HEK293T (cell line): ENCODE measurements at regions not wholly inside any gene's neighbourhood (a gene's known extent, or its start where the extent isn't known, plus 50 kb on each side); places are given as distances from the start of the nearest gene placed in this dataset.
"Not testable (repeated sequence)": the region's sequence is repeated elsewhere in the genome, so short reads cannot be mapped to it uniquely, and the experiment has no call there.

Source experiments
- CTCF ChIA-PET: fragments of 350-600 bp; formaldehyde crosslinking; extraction: SDS; loops from one replicate; lab custom pipeline; 2021; ENCODE audit warnings: antibody characterized with exemption, inconsistent platforms; lab: Yijun Ruan, JAX
- POLR2A ChIA-PET: fragments of 350-600 bp; formaldehyde crosslinking; extraction: SDS; loops from one replicate; lab custom pipeline; 2020; ENCODE audit warnings: antibody characterized with exemption, inconsistent platforms; lab: Yijun Ruan, JAX
- DNase-seq: peaks from one replicate; pipeline ENCODE4 v3.0.0; 2012; ENCODE audit warnings: mixed read lengths; ENCODE audit errors: extremely low spot score
- ARNT ChIP-seq: fragments of 450-650 bp; IDR thresholded peaks from 2 replicates; pipeline ENCODE4 v1.6.1; 2017; ENCODE audit warnings: mild to moderate bottlenecking
- BHLHE40 ChIP-seq: fragments of 450-650 bp; IDR thresholded peaks from 2 replicates; pipeline ENCODE4 v1.6.1; 2016; ENCODE audit warnings: mild to moderate bottlenecking, moderate library complexity, borderline replicate concordance
- CTBP1 ChIP-seq: fragments of 450-650 bp; IDR thresholded peaks from 2 replicates; pipeline ENCODE4 v1.6.1; 2016; ENCODE audit warnings: borderline replicate concordance
- ELF4 ChIP-seq: fragments of 450-650 bp; IDR thresholded peaks from 2 replicates; pipeline ENCODE4 v1.6.1; 2017; ENCODE audit warnings: antibody characterized with exemption
- FOXA1 ChIP-seq: fragments of 450-650 bp; IDR thresholded peaks from 2 replicates; pipeline ENCODE4 v1.6.1; 2016; ENCODE audit warnings: mild to moderate bottlenecking
- FOXK2 ChIP-seq: fragments of 450-650 bp; IDR thresholded peaks from 2 replicates; pipeline ENCODE4 v1.6.1; 2016; ENCODE audit warnings: mild to moderate bottlenecking
- FOXM1 ChIP-seq: fragments of 450-650 bp; IDR thresholded peaks from 2 replicates; pipeline ENCODE4 v1.6.1; 2017; ENCODE audit warnings: mild to moderate bottlenecking, borderline replicate concordance
- HDGF ChIP-seq: fragments of 450-650 bp; IDR thresholded peaks from 2 replicates; pipeline ENCODE4 v1.6.1; 2017; ENCODE audit warnings: antibody characterized with exemption, borderline replicate concordance
- L3MBTL2 ChIP-seq: fragments of 450-650 bp; conservative IDR thresholded peaks from 2 replicates; pipeline ENCODE4 v1.6.1; 2016; ENCODE audit warnings: mild to moderate bottlenecking
- LEF1 ChIP-seq: fragments of 450-650 bp; IDR thresholded peaks from 2 replicates; pipeline ENCODE4 v1.6.1; 2017; ENCODE audit warnings: mild to moderate bottlenecking, borderline replicate concordance
- NFRKB ChIP-seq: fragments of 450-650 bp; IDR thresholded peaks from 2 replicates; pipeline ENCODE4 v1.6.1; 2016; ENCODE audit warnings: mild to moderate bottlenecking, moderate library complexity
- SP1 ChIP-seq: fragments of 450-650 bp; IDR thresholded peaks from 2 replicates; pipeline ENCODE4 v1.6.1; 2017
- SUZ12 ChIP-seq: fragments of 450-650 bp; IDR thresholded peaks from 2 replicates; pipeline ENCODE4 v1.6.1; 2016; ENCODE audit warnings: mild to moderate bottlenecking
- TARDBP ChIP-seq: fragments of 450-650 bp; IDR thresholded peaks from 2 replicates; pipeline ENCODE4 v1.6.1; 2016
- ZNF384 ChIP-seq: fragments of 450-650 bp; IDR thresholded peaks from 2 replicates; pipeline ENCODE4 v1.6.1; 2016
- TF ChIP-seq, protein P1 (sequence below): fragments of 450-650 bp; IDR thresholded peaks from 2 replicates; pipeline ENCODE4 v1.6.1; 2016

DNA sequence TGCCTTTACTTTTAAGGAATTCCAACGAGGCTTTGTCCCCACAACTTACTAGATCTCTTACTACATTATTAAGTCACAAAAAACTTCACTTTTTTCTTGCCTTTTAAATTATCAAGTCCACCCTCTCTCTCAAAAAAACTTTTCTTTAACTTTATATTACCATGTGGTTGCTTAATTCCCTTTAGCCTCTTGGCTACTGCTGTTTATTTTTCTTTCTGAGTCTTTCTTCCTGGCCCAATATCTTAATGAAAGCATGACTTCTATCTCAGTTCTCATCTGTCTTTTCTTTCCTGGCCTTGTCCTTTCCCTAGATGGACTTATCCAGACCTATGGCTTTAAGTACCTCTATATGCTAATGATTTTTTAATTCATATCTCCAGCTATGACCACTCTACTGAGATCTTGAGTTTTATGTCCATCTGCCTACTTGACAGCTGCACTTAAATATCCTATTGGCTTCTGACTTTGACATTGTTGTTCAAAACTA, 710.5 kb downstream of the RFPL4B start:
- no peak for TF ChIP-seq ZNF384
- TF ChIP-seq FOXK2 = no peak
- TF ChIP-seq SP1 = no peak
- no peak for TF ChIP-seq CTBP1
- TF ChIP-seq TARDBP = no peak
- no peak for TF ChIP-seq BHLHE40
- TF ChIP-seq FOXM1 = no peak
- TF ChIP-seq LEF1 = no peak
- TF ChIP-seq HDGF = no peak
- TF ChIP-seq, protein P1, sequence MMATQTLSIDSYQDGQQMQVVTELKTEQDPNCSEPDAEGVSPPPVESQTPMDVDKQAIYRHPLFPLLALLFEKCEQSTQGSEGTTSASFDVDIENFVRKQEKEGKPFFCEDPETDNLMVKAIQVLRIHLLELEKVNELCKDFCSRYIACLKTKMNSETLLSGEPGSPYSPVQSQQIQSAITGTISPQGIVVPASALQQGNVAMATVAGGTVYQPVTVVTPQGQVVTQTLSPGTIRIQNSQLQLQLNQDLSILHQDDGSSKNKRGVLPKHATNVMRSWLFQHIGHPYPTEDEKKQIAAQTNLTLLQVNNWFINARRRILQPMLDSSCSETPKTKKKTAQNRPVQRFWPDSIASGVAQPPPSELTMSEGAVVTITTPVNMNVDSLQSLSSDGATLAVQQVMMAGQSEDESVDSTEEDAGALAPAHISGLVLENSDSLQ = no peak
- no peak for TF ChIP-seq ELF4
- TF ChIP-seq NFRKB = no peak
- no peak for TF ChIP-seq FOXA1
- no peak for TF ChIP-seq SUZ12
- TF ChIP-seq ARNT = no peak
- ChIA-PET POLR2A (no interaction called here), CTCF (no interaction called here)
- DNase-seq = no peak

- TF ChIP-seq LEF1 (no peak), FOXK2 (no peak), TARDBP (no peak), SUZ12 (no peak), ZNF384 (no peak), FOXA1 (no peak), FOXM1 (no peak), BHLHE40 (no peak), SP1 (no peak), ELF4 (no peak), HDGF (no peak), ARNT (no peak), NFRKB (no peak), CTBP1 (no peak)
- TF ChIP-seq, protein P1 = no peak
- ChIA-PET CTCF (interaction anchor here (0.7 kb wide), 1 partner anchor 883 kb away, joined by 3 read pairs; no protein-coding TSS in a partner anchor), POLR2A (no interaction called here)
- DNase-seq = no peak
Observed at GRCh38 chr6:113060664-113061063, 713.5 kb downstream of the RFPL4B start.

- ChIA-PET CTCF (no interaction called here), POLR2A (no interaction called here)
- no peak for DNase-seq
- no peak for TF ChIP-seq L3MBTL2
- TF ChIP-seq, protein P1 = no peak
- TF ChIP-seq SP1 = no peak
Observed at GRCh38 chr6:113065611-113066010, 718.5 kb downstream of the RFPL4B start.

- no peak for DNase-seq
- CTCF ChIA-PET = no interaction called here
- POLR2A ChIA-PET = no interaction called here
- TF ChIP-seq, protein P1 = no peak
- no peak for TF ChIP-seq TARDBP
- no peak for TF ChIP-seq BHLHE40
- TF ChIP-seq ZNF384 = no peak
- no peak for TF ChIP-seq FOXA1
- no peak for TF ChIP-seq ELF4
- TF ChIP-seq SUZ12 = no peak
- TF ChIP-seq L3MBTL2 = no peak
- TF ChIP-seq HDGF = no peak
- TF ChIP-seq FOXM1 = no peak
- no peak for TF ChIP-seq SP1
Observed at GRCh38 chr6:113067612-113068275, 720.6 kb downstream of the RFPL4B start.

DNA sequence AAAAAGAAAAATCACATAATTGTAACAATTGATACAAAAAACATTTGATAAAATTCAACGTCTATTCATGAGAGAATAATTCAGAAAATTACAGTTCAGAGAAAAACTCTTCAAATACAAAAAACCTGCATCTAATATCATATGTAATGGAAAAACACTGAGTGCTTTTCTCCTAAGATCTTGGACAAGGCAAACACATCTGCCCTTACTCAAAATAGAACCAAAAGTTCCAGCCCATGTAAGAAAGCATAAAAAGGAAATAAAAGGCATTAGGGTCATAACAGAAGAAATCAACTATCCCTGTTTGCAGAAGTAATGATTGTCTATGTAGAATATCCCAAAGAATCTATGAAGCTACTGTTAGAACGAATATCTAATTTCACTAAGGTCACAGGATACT, 721.4 kb downstream of the RFPL4B start:
- TF ChIP-seq ARNT = no peak
- no peak for TF ChIP-seq CTBP1
- no peak for TF ChIP-seq SP1
- no peak for TF ChIP-seq ELF4
- no peak for TF ChIP-seq NFRKB
- no peak for TF ChIP-seq FOXM1
- no peak for TF ChIP-seq L3MBTL2
- no peak for TF ChIP-seq SUZ12
- TF ChIP-seq LEF1 = no peak
- no peak for TF ChIP-seq FOXK2
- no peak for TF ChIP-seq BHLHE40
- TF ChIP-seq FOXA1 = no peak
- TF ChIP-seq HDGF = no peak
- TF ChIP-seq TARDBP = no peak
- no peak for TF ChIP-seq ZNF384
- TF ChIP-seq, protein P1 = no peak
- ChIA-PET POLR2A (no interaction called here), CTCF (no interaction called here)
- DNase-seq = no peak

GRCh38 chr6:113070681-113071080, 723.6 kb downstream of the RFPL4B start:
- POLR2A ChIA-PET, CTCF ChIA-PET, DNase-seq: not testable (repeated sequence)
